SK-N-SH (cell line): ENCODE measurements at regions not wholly inside any gene's neighbourhood (a gene's known extent, or its start where the extent isn't known, plus 50 kb on each side); places are given as distances from the start of the nearest gene placed in this dataset.

Experiments
- CTCF ChIP-seq: fragments of 200-600 bp; sonication (generic); IDR thresholded peaks from 2 replicates; pipeline ENCODE4 v1.6.1; 2017; ENCODE audit warnings: antibody characterized with exemption, mild to moderate bottlenecking, moderate library complexity
- EP300 ChIP-seq, 2 experiments: IDR thresholded peaks; 2 replicates each; pipeline versions ENCODE4 v1.4.0 to v1.6.1; 2012; ENCODE audit warnings: borderline replicate concordance in 1 of 2, low read depth in 1 of 2, low read length in 1 of 2

DNA sequence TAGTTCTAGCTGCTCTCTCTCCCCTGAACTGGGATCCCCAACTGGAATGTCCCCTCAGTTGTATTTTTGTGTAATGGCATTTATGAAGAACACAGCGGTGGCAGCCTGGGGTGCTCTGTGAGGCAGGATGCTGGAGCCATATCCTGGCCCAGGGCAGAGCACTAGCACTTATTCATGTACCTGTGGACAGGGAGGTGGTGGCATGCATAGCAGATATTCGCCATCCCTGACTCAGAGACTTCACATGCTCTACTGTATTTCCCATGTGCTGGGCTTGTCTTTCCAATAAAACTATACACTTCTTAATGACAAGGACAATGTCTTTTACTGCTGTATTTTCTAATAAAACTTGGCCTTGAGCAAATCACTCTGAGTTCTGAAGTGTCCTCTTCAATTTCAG is 125.3 kb downstream of the ADAMTS15 start:
- TF ChIP-seq CTCF = no peak
- no peak for TF ChIP-seq EP300 (IDR thresholded peaks at IDR 0.05; ENCODE audit: borderline replicate concordance in 1 of 2, low read depth in 1 of 2, low read length in 1 of 2)
